Stimulated activated naive B cell treated with anti-CD40 and anti-IgM and Interleukin-4, amounts not matched to agents 10 μg/mL and 1 μg/mL and 100 μg/mL, for 72 hours (primary cell): ENCODE measurements at regions not wholly inside any gene's neighbourhood (a gene's known extent, or its start where the extent isn't known, plus 50 kb on each side); places are given as distances from the start of the nearest gene placed in this dataset.

Source experiments
- ATAC-seq, 2 donors: fragments of 150-1000 bp; cut with Tn5 transposase; replicated peaks; 2 replicates each; pipeline ENCODE4 v1.10.0; 2021; ENCODE audit warnings: moderate library complexity in 1 of 2
- DNase-seq: peaks from one replicate; pipeline ENCODE4 v3.0.0; 2021
- H3K27ac Mint-ChIP-seq: one replicate; pipeline ENCODE4 v1.8.0; 2022; ENCODE audit warnings: mild to moderate bottlenecking, mixed read lengths
- H3K27me3 Mint-ChIP-seq, 2 donors: one replicate each; pipeline ENCODE4 v1.8.0; 2022; ENCODE audit warnings: mixed read lengths in 2 of 2
- H3K36me3 Mint-ChIP-seq, 2 donors: one replicate each; pipeline ENCODE4 v1.8.0; 2022; ENCODE audit warnings: mixed read lengths in 2 of 2, mild to moderate bottlenecking in 1 of 2
- H3K4me1 Mint-ChIP-seq, 2 donors: one replicate each; pipeline ENCODE4 v1.8.0; 2022; ENCODE audit warnings: mixed read lengths in 2 of 2, mild to moderate bottlenecking in 1 of 2
- H3K4me3 Mint-ChIP-seq, 2 donors: one replicate each; pipeline ENCODE4 v1.8.0; 2022; ENCODE audit warnings: mild to moderate bottlenecking in 2 of 2, mixed read lengths in 2 of 2, moderate library complexity in 1 of 2
- H3K9me3 Mint-ChIP-seq, 2 donors: one replicate each; pipeline ENCODE4 v1.8.0; 2022; ENCODE audit warnings: mixed read lengths in 2 of 2, mild to moderate bottlenecking in 1 of 2

GRCh38 chr11:130711193-130711592 lies 205.1 kb downstream of the SNX19 start:
- peaks cover 0 to 2% of the 10 kb centered on the region in 2 donors for H3K9me3 Mint-ChIP-seq
- H3K27me3 Mint-ChIP-seq: peaks cover 6 to 7% of the 10 kb centered on the region in 2 donors
- DNase-seq (no peak), ATAC-seq (no peak)
- H3K27ac Mint-ChIP-seq: no peak overlapping the region
- H3K4me3 Mint-ChIP-seq: no peak overlapping the region
- no peaks in the 10 kb centered on the region for H3K4me1 Mint-ChIP-seq
- no peaks in the 10 kb centered on the region for H3K36me3 Mint-ChIP-seq

GRCh38 chr11:130712480-130712879 lies 203.8 kb downstream of the SNX19 start:
- Mint-ChIP-seq H3K27me3 (peaks cover 6 to 7% of the 10 kb centered on the region in 2 donors), H3K4me3 (no peak overlapping the region), H3K4me1 (no peaks in the 10 kb centered on the region), H3K27ac (no peak overlapping the region), H3K36me3 (no peaks in the 10 kb centered on the region), H3K9me3 (peaks cover 0 to 2% of the 10 kb centered on the region in 2 donors)
- ATAC-seq (no peak), DNase-seq (no peak)

- H3K4me3 Mint-ChIP-seq: no peak overlapping the region
- no peaks in the 10 kb centered on the region for H3K4me1 Mint-ChIP-seq
- no peak for ATAC-seq
- no peaks in the 10 kb centered on the region for H3K36me3 Mint-ChIP-seq
- no peaks in the 10 kb centered on the region for H3K9me3 Mint-ChIP-seq
- H3K27me3 Mint-ChIP-seq: peaks cover 6 to 7% of the 10 kb centered on the region in 2 donors
- DNase-seq: no peak
- H3K27ac Mint-ChIP-seq: no peak overlapping the region
Observed at GRCh38 chr11:130715085-130715876, 201.0 kb downstream of the SNX19 start.

- H3K27ac Mint-ChIP-seq: no peak overlapping the region
Observed at GRCh38 chr11:130715877-130716220, 200.4 kb downstream of the SNX19 start.

GRCh38 chr11:130718120-130718519 lies 198.2 kb downstream of the SNX19 start:
- peaks cover 6 to 7% of the 10 kb centered on the region in 2 donors for H3K27me3 Mint-ChIP-seq
- DNase-seq (no peak), ATAC-seq (no peak)
- H3K4me1 Mint-ChIP-seq: no peaks in the 10 kb centered on the region
- H3K36me3 Mint-ChIP-seq: no peaks in the 10 kb centered on the region
- H3K27ac Mint-ChIP-seq: no peak overlapping the region
- H3K4me3 Mint-ChIP-seq: no peak overlapping the region
- H3K9me3 Mint-ChIP-seq: no peaks in the 10 kb centered on the region

More at GRCh38 chr11:130715877-130716220, 200.4 kb downstream of the SNX19 start:
- DNase-seq (no peak), ATAC-seq (no peak)
- H3K4me3 Mint-ChIP-seq: no peak overlapping the region
- H3K27me3 Mint-ChIP-seq: peaks cover 6 to 7% of the 10 kb centered on the region in 2 donors
- no peaks in the 10 kb centered on the region for H3K4me1 Mint-ChIP-seq
- no peaks in the 10 kb centered on the region for H3K36me3 Mint-ChIP-seq
- H3K9me3 Mint-ChIP-seq: no peaks in the 10 kb centered on the region

GRCh38 chr11:130719220-130719915 lies 196.9 kb downstream of the SNX19 start:
- H3K4me3 Mint-ChIP-seq: no peak overlapping the region
- no peaks in the 10 kb centered on the region for H3K36me3 Mint-ChIP-seq
- DNase-seq (no peak), ATAC-seq (no peak)
- H3K27ac Mint-ChIP-seq: no peak overlapping the region
- H3K27me3 Mint-ChIP-seq: peaks cover 3 to 13% of the 10 kb centered on the region in 2 donors
- H3K4me1 Mint-ChIP-seq: no peaks in the 10 kb centered on the region
- H3K9me3 Mint-ChIP-seq: no peaks in the 10 kb centered on the region

GRCh38 chr11:130720232-130721022 lies 195.9 kb downstream of the SNX19 start:
- DNase-seq (no peak), ATAC-seq (no peak)
- Mint-ChIP-seq H3K27ac (no peak overlapping the region), H3K4me3 (no peak overlapping the region), H3K9me3 (no peaks in the 10 kb centered on the region), H3K27me3 (peaks cover 3 to 7% of the 10 kb centered on the region in 2 donors), H3K4me1 (no peaks in the 10 kb centered on the region), H3K36me3 (no peaks in the 10 kb centered on the region)

- no peak for DNase-seq
- H3K9me3 Mint-ChIP-seq: no peaks in the 10 kb centered on the region
- no peak overlapping the region for H3K27ac Mint-ChIP-seq
- H3K36me3 Mint-ChIP-seq: no peaks in the 10 kb centered on the region
- H3K4me1 Mint-ChIP-seq: no peaks in the 10 kb centered on the region
- no peak overlapping the region for H3K4me3 Mint-ChIP-seq
- H3K27me3 Mint-ChIP-seq: peaks cover 3 to 6% of the 10 kb centered on the region in 2 donors
- ATAC-seq: no peak
Observed at GRCh38 chr11:130721023-130721681, 195.1 kb downstream of the SNX19 start.

- no peak for ATAC-seq
- no peaks in the 10 kb centered on the region for H3K9me3 Mint-ChIP-seq
- DNase-seq: no peak
- no peaks in the 10 kb centered on the region for H3K36me3 Mint-ChIP-seq
- H3K27ac Mint-ChIP-seq: no peak overlapping the region
- peaks cover 3 to 6% of the 10 kb centered on the region in 2 donors for H3K27me3 Mint-ChIP-seq
- no peaks in the 10 kb centered on the region for H3K4me1 Mint-ChIP-seq
- no peak overlapping the region for H3K4me3 Mint-ChIP-seq
Observed at GRCh38 chr11:130721736-130722135, 194.5 kb downstream of the SNX19 start.

- Mint-ChIP-seq H3K27ac (no peak overlapping the region), H3K4me1 (no peaks in the 10 kb centered on the region), H3K27me3 (peaks cover 3 to 6% of the 10 kb centered on the region in 2 donors), H3K9me3 (no peaks in the 10 kb centered on the region), H3K4me3 (no peak overlapping the region), H3K36me3 (no peaks in the 10 kb centered on the region)
- no peak for DNase-seq
- ATAC-seq: no peak
Observed at GRCh38 chr11:130722401-130722800, 193.9 kb downstream of the SNX19 start.

- peaks cover 3 to 6% of the 10 kb centered on the region in 2 donors for H3K27me3 Mint-ChIP-seq
- H3K4me3 Mint-ChIP-seq: no peak overlapping the region
- H3K27ac Mint-ChIP-seq: no peak overlapping the region
- ATAC-seq (no peak), DNase-seq (no peak)
- peaks cover 2 to 9% of the 10 kb centered on the region in 2 donors for H3K9me3 Mint-ChIP-seq
- H3K4me1 Mint-ChIP-seq: no peaks in the 10 kb centered on the region
- no peaks in the 10 kb centered on the region for H3K36me3 Mint-ChIP-seq
Observed at GRCh38 chr11:130725421-130726233, 190.7 kb downstream of the SNX19 start.

GRCh38 chr11:130726234-130727037 lies 189.8 kb downstream of the SNX19 start:
- peaks cover 5 to 15% of the 10 kb centered on the region in 2 donors for H3K9me3 Mint-ChIP-seq
- peaks cover 3 to 6% of the 10 kb centered on the region in 2 donors for H3K27me3 Mint-ChIP-seq
- DNase-seq: no peak
- no peaks in the 10 kb centered on the region for H3K4me1 Mint-ChIP-seq
- no peaks in the 10 kb centered on the region for H3K36me3 Mint-ChIP-seq
- no peak overlapping the region for H3K27ac Mint-ChIP-seq
- no peak overlapping the region for H3K4me3 Mint-ChIP-seq
- no peak for ATAC-seq
